AML-193 (cell line): ENCODE measurements at regions not wholly inside any gene's neighbourhood (a gene's known extent, or its start where the extent isn't known, plus 50 kb on each side); places are given as distances from the start of the nearest gene placed in this dataset.

Source experiments
- DNase-seq, 2 experiments: peaks; one replicate each; lab custom pipeline; 2025; lab: John Stamatoyannopoulos, UW

- DNase-seq: no peak
Observed at GRCh38 chr6:92050216-92050615, 1369.1 kb downstream of the EPHA7 start.

GRCh38 chr6:92047860-92048259 is 1371.5 kb downstream of the EPHA7 start:
- no peak for DNase-seq

GRCh38 chr6:92047152-92047850 is 1372.1 kb downstream of the EPHA7 start:
- no peak for DNase-seq

- DNase-seq: no peak
Observed at GRCh38 chr6:92044312-92044711, 1375.0 kb downstream of the EPHA7 start.

- no peak for DNase-seq
Observed at GRCh38 chr6:92043777-92044176, 1375.6 kb downstream of the EPHA7 start.

- DNase-seq: no peak
Observed at GRCh38 chr6:92026878-92027277, 1392.5 kb downstream of the EPHA7 start.

- DNase-seq: no peak
Observed at GRCh38 chr6:92024881-92025280, 1394.5 kb downstream of the EPHA7 start.

GRCh38 chr6:92024110-92024509 is 1395.2 kb downstream of the EPHA7 start:
- no peak for DNase-seq

- DNase-seq: no peak
Observed at GRCh38 chr6:92023410-92023966, 1395.9 kb downstream of the EPHA7 start.

- no peak for DNase-seq
Observed at GRCh38 chr6:92011681-92012245, 1407.6 kb downstream of the EPHA7 start.

GRCh38 chr6:92008757-92009502 is 1410.4 kb downstream of the EPHA7 start:
- DNase-seq: no peak

GRCh38 chr6:92000112-92000511 is 1413.2 kb upstream of the MAP3K7 start:
- no peak for DNase-seq

GRCh38 chr6:91994787-91995186 is 1407.9 kb upstream of the MAP3K7 start:
- DNase-seq: no peak

GRCh38 chr6:91982559-91982958 is 1395.7 kb upstream of the MAP3K7 start:
- DNase-seq: no peak

- no peak for DNase-seq
Observed at GRCh38 chr6:91976797-91977196, 1389.9 kb upstream of the MAP3K7 start.

GRCh38 chr6:91970700-91971099 is 1383.8 kb upstream of the MAP3K7 start:
- DNase-seq: no peak

GRCh38 chr6:91965872-91966271 is 1379.0 kb upstream of the MAP3K7 start:
- DNase-seq: no peak

GRCh38 chr6:91961671-91962070 is 1374.8 kb upstream of the MAP3K7 start:
- no peak for DNase-seq

- DNase-seq: no peak
Observed at GRCh38 chr6:91961236-91961635, 1374.4 kb upstream of the MAP3K7 start.

GRCh38 chr6:91941838-91942237 is 1355.0 kb upstream of the MAP3K7 start:
- no peak for DNase-seq

GRCh38 chr6:91940801-91941200 is 1353.9 kb upstream of the MAP3K7 start:
- DNase-seq: no peak

GRCh38 chr6:91926827-91927226 is 1340.0 kb upstream of the MAP3K7 start:
- no peak for DNase-seq

- DNase-seq: no peak
Observed at GRCh38 chr6:91926361-91926760, 1339.5 kb upstream of the MAP3K7 start.
